A549 (cell line): ENCODE measurements at regions not wholly inside any gene's neighbourhood (a gene's known extent, or its start where the extent isn't known, plus 50 kb on each side); places are given as distances from the start of the nearest gene placed in this dataset.

ENCODE experiments used
- ATAC-seq, 2 experiments: fragments of 200-7000 bp in 1 of 2; fragments of >200 bp in 1 of 2; cut with Nextera tagmentation in 1 of 2; cut with Tn5 transposase in 1 of 2; 3 replicates each; pipeline versions ENCODE4 v1.8.0 to v1.9.1; 2018 to 2020; ENCODE audit warnings: mild to moderate bottlenecking in 1 of 2, moderate library complexity in 1 of 2
- CTCF ChIA-PET: fragments of 300-600 bp; sonication (Branson Sonifier 250); formaldehyde crosslinking; extraction: SDS; loops from one replicate; lab custom pipeline; 2021; ENCODE audit warnings: antibody characterized with exemption, inconsistent platforms; lab: Yijun Ruan, JAX
- POLR2A ChIA-PET: fragments of 350-600 bp; formaldehyde crosslinking; extraction: SDS; loops from one replicate; lab custom pipeline; 2021; ENCODE audit warnings: antibody characterized with exemption, inconsistent platforms; lab: Yijun Ruan, JAX
- DNase-seq, 2 experiments: peaks; one replicate each; pipeline versions ENCODE4 v3.0.0 to v3.0.0-alpha.2; 2011 to 2016; ENCODE audit warnings: low read depth in 1 of 2, low spot score in 1 of 2
- FAIRE-seq: peaks from 2 replicates; lab custom pipeline; 2011; peaks lifted over from hg19 to GRCh38; lab: Jason Lieb, UNC
- H3K27ac ChIP-seq, 2 experiments: fragments of >200 bp; sonication (Bioruptor Twin); formaldehyde crosslinking; 3 replicates each; pipeline ENCODE4 v1.5.1; 2016 to 2017
- H3K4me1 ChIP-seq: fragments of >200 bp; sonication (Bioruptor Twin); formaldehyde crosslinking; 3 replicates; pipeline ENCODE4 v1.6.1; 2016
- H3K4me2 ChIP-seq: fragments of >200 bp; sonication (Bioruptor Twin); formaldehyde crosslinking; 3 replicates; pipeline ENCODE4 v1.6.1; 2016
- H3K4me3 ChIP-seq: fragments of >200 bp; sonication (Bioruptor Twin); formaldehyde crosslinking; 3 replicates; pipeline ENCODE4 v1.5.1; 2016
- H3K9me3 ChIP-seq: fragments of >200 bp; sonication (Bioruptor Twin); formaldehyde crosslinking; 3 replicates; pipeline ENCODE4 v1.6.1; 2016
- ATOH8 ChIP-seq: fragments of 250-450 bp; sonication (Bioruptor Pico); IDR thresholded peaks from 2 replicates; pipeline ENCODE4 v1.5.0; 2020; ENCODE audit warnings: low read depth, mild to moderate bottlenecking, moderate library complexity
- CBX8 ChIP-seq: fragments of 200-600 bp; sonication (generic); IDR thresholded peaks from 2 replicates; pipeline ENCODE4 v1.6.1; 2016
- CEBPB ChIP-seq, 2 experiments: fragments of >200 bp in 1 of 2; sonication (Bioruptor Twin) in 1 of 2; formaldehyde crosslinking in 1 of 2; IDR thresholded peaks; 2 replicates each; pipeline ENCODE4 v1.6.1; 2012 to 2016
- EHMT2 ChIP-seq: fragments of 200-600 bp; sonication (generic); IDR thresholded peaks from 2 replicates; pipeline ENCODE4 v1.6.1; 2016; ENCODE audit warnings: antibody characterized with exemption, low read depth, mild to moderate bottlenecking, moderate library complexity
- FOSL2 ChIP-seq, 2 experiments: fragments of 450-650 bp in 1 of 2; fragments of >200 bp in 1 of 2; sonication (Bioruptor Twin) in 1 of 2; formaldehyde crosslinking; IDR thresholded peaks; 2 replicates each; pipeline versions ENCODE4 v1.5.0 to v1.6.1; 2016 to 2020; ENCODE audit warnings: mild to moderate bottlenecking in 1 of 2, moderate library complexity in 1 of 2
- FOXS1 ChIP-seq: fragments of 250-450 bp; sonication (Bioruptor Pico); IDR thresholded peaks from 2 replicates; pipeline ENCODE4 v1.5.0; 2020; ENCODE audit warnings: mild to moderate bottlenecking, moderate library complexity
- GATA3 ChIP-seq: IDR thresholded peaks from 2 replicates; pipeline ENCODE4 v1.6.1; 2012; ENCODE audit warnings: borderline replicate concordance
- HDAC2 ChIP-seq: fragments of 200-600 bp; sonication (generic); IDR thresholded peaks from 2 replicates; pipeline ENCODE4 v1.6.1; 2016
- HES2 ChIP-seq: fragments of >200 bp; sonication (Bioruptor Twin); formaldehyde crosslinking; IDR thresholded peaks from 2 replicates; pipeline ENCODE4 v1.6.1; 2016
- HEYL ChIP-seq: fragments of 250-450 bp; sonication (Bioruptor Pico); IDR thresholded peaks from 2 replicates; pipeline ENCODE4 v1.8.0; 2021; ENCODE audit warnings: mild to moderate bottlenecking, moderate library complexity
- HOXA7 ChIP-seq: fragments of 250-450 bp; sonication (Bioruptor Pico); IDR thresholded peaks from 2 replicates; pipeline ENCODE4 v1.5.0; 2020; ENCODE audit warnings: mild to moderate bottlenecking, moderate library complexity
- HOXB5 ChIP-seq: fragments of 250-450 bp; sonication (Bioruptor Pico); IDR thresholded peaks from 2 replicates; pipeline ENCODE4 v1.5.0; 2020; ENCODE audit warnings: mild to moderate bottlenecking, moderate library complexity
- JUN ChIP-seq, 2 experiments: fragments of >200 bp; sonication (Bioruptor Twin); formaldehyde crosslinking; IDR thresholded peaks; 2 replicates in 1 of 2; 3 replicates in 1 of 2; pipeline ENCODE4 v1.6.1; 2016 to 2017
- JUNB ChIP-seq: fragments of >200 bp; sonication (Bioruptor Twin); formaldehyde crosslinking; IDR thresholded peaks from 2 replicates; pipeline ENCODE4 v1.6.1; 2016
- MAZ ChIP-seq: fragments of 150-350 bp; IDR thresholded peaks from 2 replicates; pipeline ENCODE4 v1.6.1; 2014; ENCODE audit warnings: antibody characterized with exemption, low read depth, low read length, borderline replicate concordance
- NPAS2 ChIP-seq: fragments of 250-450 bp; sonication (Bioruptor Pico); IDR thresholded peaks from 2 replicates; pipeline ENCODE4 v1.8.0; 2022; ENCODE audit warnings: mild to moderate bottlenecking, moderate library complexity, borderline replicate concordance
- PBX3 ChIP-seq: IDR thresholded peaks from 2 replicates; pipeline ENCODE4 v1.6.1; 2012
- PHF8 ChIP-seq: fragments of 200-600 bp; sonication (generic); IDR thresholded peaks from 2 replicates; pipeline ENCODE4 v1.6.1; 2016; ENCODE audit warnings: low read depth, mild to moderate bottlenecking, antibody characterized with exemption, moderate library complexity, borderline replicate concordance
- POLR2AphosphoS2 ChIP-seq: conservative IDR thresholded peaks from 2 replicates; pipeline ENCODE4 v1.6.1; 2012; ENCODE audit warnings: low read length, improper control_type of control experiment, inconsistent platforms
- RAD21 ChIP-seq, 2 experiments: fragments of >200 bp in 1 of 2; sonication (Bioruptor Twin) in 1 of 2; formaldehyde crosslinking in 1 of 2; IDR thresholded peaks in 1 of 2; conservative IDR thresholded peaks in 1 of 2; 2 replicates in 1 of 2; 3 replicates in 1 of 2; pipeline ENCODE4 v1.6.1; 2012 to 2018; ENCODE audit warnings: inconsistent platforms in 1 of 2
- RARB ChIP-seq: fragments of 250-450 bp; sonication (Bioruptor Pico); IDR thresholded peaks from 2 replicates; pipeline ENCODE4 v1.8.0; 2021; ENCODE audit warnings: mild to moderate bottlenecking, moderate library complexity
- RCOR1 ChIP-seq: fragments of 150-350 bp; IDR thresholded peaks from 2 replicates; pipeline ENCODE4 v1.6.1; 2014; ENCODE audit warnings: antibody characterized with exemption, low read length, low read depth
- RNF2 ChIP-seq: fragments of 200-600 bp; sonication (generic); IDR thresholded peaks from 2 replicates; pipeline ENCODE4 v1.6.1; 2016; ENCODE audit warnings: low read depth, mild to moderate bottlenecking, antibody characterized with exemption, moderate library complexity, borderline replicate concordance
- SMC3 ChIP-seq: fragments of >200 bp; sonication (Bioruptor Twin); formaldehyde crosslinking; IDR thresholded peaks from 3 replicates; pipeline ENCODE4 v1.6.1; 2018; ENCODE audit warnings: inconsistent platforms
- SREBF2 ChIP-seq: fragments of 450-650 bp; IDR thresholded peaks from 2 replicates; pipeline ENCODE4 v1.6.1; 2014; ENCODE audit warnings: mild to moderate bottlenecking, moderate library complexity
- TP53 ChIP-seq: fragments of 250-450 bp; sonication (Bioruptor Pico); IDR thresholded peaks from 2 replicates; pipeline ENCODE4 v1.5.0; 2021; ENCODE audit warnings: mild to moderate bottlenecking, moderate library complexity
- ZC3H11A ChIP-seq: fragments of 450-650 bp; IDR thresholded peaks from 2 replicates; pipeline ENCODE4 v1.6.1; 2014; ENCODE audit warnings: antibody characterized with exemption, mild to moderate bottlenecking
- ZNF302 ChIP-seq: fragments of 250-450 bp; sonication (Bioruptor Pico); IDR thresholded peaks from 2 replicates; pipeline ENCODE4 v1.9.0; 2021; ENCODE audit warnings: inconsistent platforms, mild to moderate bottlenecking, moderate library complexity
- WGBS: methylation state at CpG from one replicate; pipeline ENCODE4 v1.1.6; 2017; ENCODE audit errors: missing lambda C conversion rate; 5-methylcytosine and 5-hydroxymethylcytosine counted together

GRCh38 chr10:4025339-4025738 is 240.3 kb upstream of the KLF6 start:
- ATAC-seq (no peak), FAIRE-seq (no peak), DNase-seq (no peak)
- no peaks in the 10 kb centered on the region for H3K9me3 ChIP-seq
- ChIA-PET POLR2A (no interaction called here), CTCF (no interaction called here)
- H3K4me3 ChIP-seq: no peak overlapping the region
- H3K27ac ChIP-seq: no peak overlapping the region
- no peaks in the 10 kb centered on the region for H3K4me1 ChIP-seq
- no peak overlapping the region for H3K4me2 ChIP-seq
- TF ChIP-seq HDAC2 (no peak), RNF2 (no peak), RCOR1 (no peak), PBX3 (no peak), CEBPB (IDR thresholded peaks at IDR 0.05) (no peak), CBX8 (no peak), EHMT2 (no peak), MAZ (no peak), HES2 (no peak), SMC3 (no peak), RARB (no peak), ZNF302 (no peak), HOXA7 (CRISPR knock-in tag) (no peak), SREBF2 (no peak), JUNB (no peak), POLR2AphosphoS2 (no peak), FOXS1 (CRISPR knock-in tag) (no peak)
- 79% methylated on average over 4 of the region's 4 CpGs for WGBS

- ATAC-seq (no peak), DNase-seq (no peak), FAIRE-seq (no peak)
- no peak overlapping the region for H3K27ac ChIP-seq
- H3K9me3 ChIP-seq: no peaks in the 10 kb centered on the region
- ChIA-PET CTCF (no interaction called here), POLR2A (no interaction called here)
- no peak overlapping the region for H3K4me2 ChIP-seq
- no peak for TF ChIP-seq PHF8
- TF ChIP-seq JUN (IDR thresholded peaks at IDR 0.05): no peak
- TF ChIP-seq EHMT2: no peak
- no peak for TF ChIP-seq HOXB5 (CRISPR knock-in tag)
- TF ChIP-seq HEYL (CRISPR knock-in tag): no peak
- no peak for TF ChIP-seq FOSL2 (IDR thresholded peaks at IDR 0.05)
- TF ChIP-seq FOSL2 (CRISPR knock-in tag; IDR thresholded peaks at IDR 0.05): no peak
- no peak for TF ChIP-seq ATOH8 (CRISPR knock-in tag)
- no peak for TF ChIP-seq NPAS2 (CRISPR knock-in tag)
- no peak for TF ChIP-seq SREBF2
- TF ChIP-seq HES2: no peak
- TF ChIP-seq GATA3: no peak
- TF ChIP-seq ZC3H11A: no peak
- no peak for TF ChIP-seq RAD21 (conservative IDR thresholded peaks at IDR 0.05 in 1 of 2, IDR thresholded peaks at IDR 0.05 in 1 of 2)
- TF ChIP-seq TP53 (CRISPR knock-in tag): no peak
- no peaks in the 10 kb centered on the region for H3K4me1 ChIP-seq
- 75% methylated on average over 14 of the region's 14 CpGs for whole genome bisulfite sequencing
- no peak overlapping the region for H3K4me3 ChIP-seq
Measured at GRCh38 chr10:4024516-4025245, 239.7 kb upstream of the KLF6 start.
